Left hindlimb (tissue), 1 donor: ENCODE measurements at regions not wholly inside any gene's neighbourhood (a gene's known extent, or its start where the extent isn't known, plus 50 kb on each side); places are given as distances from the start of the nearest gene placed in this dataset.

ENCODE experiments used
- DNase-seq: peaks from one replicate; pipeline ENCODE4 v3.0.0-alpha.2; 2018

DNA sequence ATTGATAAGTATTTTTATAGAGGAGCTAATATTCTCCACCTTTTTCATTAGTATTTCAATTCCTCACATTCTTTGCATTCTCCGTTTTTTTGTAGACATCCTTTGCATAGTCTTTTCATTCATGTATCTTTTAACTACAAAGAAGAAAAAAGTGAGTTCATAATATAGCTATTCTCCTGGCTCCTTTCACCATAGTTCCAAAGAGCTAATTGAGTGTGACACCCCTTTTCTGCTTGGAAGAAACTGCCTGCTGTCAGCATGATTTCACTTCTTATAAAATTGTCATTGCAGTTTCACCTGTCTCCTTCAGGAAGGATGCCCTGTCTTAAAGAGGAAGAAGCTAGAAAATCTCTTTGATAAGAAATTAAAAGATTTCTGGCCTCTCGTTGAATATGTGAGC is 991.1 kb downstream of the KCNT2 start:
- DNase-seq: no peak

DNA sequence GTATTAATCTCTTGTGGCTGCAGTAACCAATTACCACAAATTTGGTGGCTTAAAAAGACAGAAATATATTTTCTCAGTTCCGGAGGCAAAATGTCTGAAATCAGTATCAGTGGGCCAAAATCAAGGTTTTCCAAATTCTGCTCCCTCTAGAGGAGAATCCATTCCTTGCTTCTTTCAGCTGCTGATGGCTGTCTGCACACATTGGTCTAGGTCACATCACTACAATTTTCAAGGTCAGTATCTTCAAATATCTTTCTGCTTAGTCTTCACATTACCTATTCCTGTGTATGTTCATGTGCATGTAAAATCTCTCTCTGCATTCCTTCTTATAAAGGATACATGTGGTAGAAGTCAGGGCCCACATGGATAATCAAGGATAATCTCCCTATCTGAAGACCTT is 999.4 kb downstream of the KCNT2 start:
- no peak for DNase-seq

DNA sequence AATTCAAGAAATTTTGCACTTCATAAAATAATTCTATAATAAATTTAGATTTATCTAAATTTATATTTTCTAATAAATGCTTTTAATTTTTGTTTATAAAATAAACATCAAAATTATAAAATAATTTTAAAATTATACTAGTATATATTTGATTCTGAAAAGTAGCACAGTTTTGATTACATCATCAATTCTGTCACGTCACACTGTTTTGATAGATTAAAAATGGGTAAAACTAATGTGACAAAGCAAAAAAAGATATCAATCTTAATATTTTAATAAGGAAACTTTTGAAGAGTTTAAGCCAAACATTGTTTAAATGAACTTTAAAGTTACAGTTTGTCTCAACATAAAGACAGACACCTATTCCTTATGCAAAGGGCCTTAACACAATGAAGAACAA is 1001.8 kb downstream of the KCNT2 start:
- DNase-seq: no peak

DNA sequence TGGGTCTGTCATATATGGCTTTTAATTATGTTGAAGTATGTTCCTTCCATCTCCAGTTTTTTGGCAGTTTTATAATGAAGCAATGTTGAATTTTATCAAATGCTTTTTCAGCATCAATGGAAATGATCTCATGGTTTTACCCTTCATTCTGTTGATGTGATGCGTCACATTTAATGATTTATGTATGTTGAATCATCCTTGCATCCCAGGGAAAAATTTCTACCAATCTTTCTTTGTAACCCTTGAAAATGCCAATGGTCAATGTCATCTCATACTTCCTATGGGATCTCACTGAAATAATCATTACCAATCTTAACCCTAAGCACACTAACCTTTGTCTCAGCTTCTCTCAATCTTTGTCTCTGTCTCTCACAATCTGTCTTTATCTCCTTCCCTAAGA is 1004.0 kb downstream of the KCNT2 start:
- DNase-seq: no peak

DNA sequence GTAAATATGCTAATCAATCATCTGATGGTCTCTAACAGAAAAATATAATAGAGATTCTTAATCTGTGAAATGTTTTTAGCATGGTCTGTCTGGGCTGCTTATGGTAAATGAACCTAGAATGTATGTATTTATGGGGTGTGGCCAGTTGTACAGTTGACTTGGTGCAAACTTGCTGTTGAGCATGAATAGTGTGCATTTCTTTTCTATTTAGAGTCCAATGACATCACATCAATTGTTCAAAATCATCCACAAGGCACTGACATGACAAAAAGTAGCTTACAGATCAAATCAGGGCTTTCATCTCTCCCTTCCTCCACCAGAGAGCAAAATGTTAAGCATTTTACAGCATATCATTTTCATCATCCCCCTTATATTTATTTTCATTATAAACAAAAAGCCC is 1010.3 kb downstream of the KCNT2 start:
- DNase-seq: no peak

DNA sequence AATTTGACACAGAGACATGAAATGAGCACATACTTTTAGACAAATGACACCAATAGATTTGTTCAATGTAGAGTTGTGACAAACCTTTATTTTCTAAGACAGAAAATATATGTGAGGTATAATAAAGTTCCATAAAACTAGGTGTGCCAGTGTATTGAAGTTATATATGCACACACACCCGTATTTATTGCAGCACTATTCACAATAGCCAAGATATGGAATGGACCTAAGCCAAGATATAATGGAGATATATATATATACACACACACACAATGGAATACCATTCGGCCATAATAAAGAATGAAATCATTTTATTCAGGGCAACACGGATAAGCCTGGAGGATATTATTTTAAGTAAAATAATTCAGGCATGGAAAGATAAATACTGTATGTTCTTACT is 1013.5 kb downstream of the KCNT2 start:
- DNase-seq: no peak

DNA sequence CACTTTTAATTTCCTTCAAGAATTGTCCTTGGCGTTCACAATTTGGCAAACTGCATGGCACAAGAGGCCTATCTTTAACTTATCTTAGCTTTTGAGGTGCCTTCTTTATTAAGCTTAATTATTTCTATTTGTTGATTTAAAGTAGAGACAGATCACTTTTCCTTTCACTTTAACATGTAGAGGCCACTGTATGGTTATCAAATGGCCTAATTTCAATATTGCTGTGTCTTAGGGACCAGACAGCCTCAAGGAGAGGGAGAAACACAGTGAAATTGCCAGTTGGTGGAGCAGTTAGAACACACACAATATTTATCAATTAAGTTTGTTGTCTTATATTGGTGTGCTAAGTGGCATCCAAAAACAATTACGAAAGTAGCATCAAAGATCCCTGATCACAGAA is 1013.9 kb downstream of the KCNT2 start:
- no peak for DNase-seq

DNA sequence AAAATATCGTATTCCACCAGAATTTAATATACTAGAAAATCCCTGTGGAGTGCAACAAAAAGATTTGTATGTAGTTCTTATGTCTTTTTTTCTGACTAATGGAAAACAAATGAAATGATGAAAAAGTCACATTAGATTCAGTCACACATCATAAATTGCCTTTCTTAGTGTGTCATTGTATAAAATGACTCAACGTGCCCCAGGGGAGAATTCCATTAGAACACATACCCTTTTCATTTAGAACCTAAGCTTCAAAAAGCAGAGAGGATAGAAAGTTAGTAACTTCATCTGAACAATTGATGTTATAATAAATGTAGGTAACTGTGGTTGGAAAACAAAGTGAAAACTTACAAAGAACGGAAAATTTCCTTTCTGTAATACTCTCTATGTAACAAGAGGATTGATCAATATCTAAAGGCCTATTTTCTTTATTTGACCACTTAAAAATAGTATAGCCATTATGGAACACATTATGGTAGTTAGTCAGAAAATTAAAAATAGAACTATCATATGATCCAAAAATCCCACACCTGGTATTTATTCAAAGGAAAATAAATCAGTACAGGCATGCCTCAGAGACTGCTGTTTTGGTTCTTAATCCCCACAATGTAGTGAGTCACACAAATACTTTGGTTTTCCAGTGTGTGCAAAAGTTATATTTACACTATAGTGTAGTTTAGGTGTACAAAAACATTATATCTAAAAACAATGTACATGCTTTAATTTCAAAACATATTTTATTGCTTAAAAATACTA is 1016.1 kb downstream of the KCNT2 start:
- no peak for DNase-seq

DNA sequence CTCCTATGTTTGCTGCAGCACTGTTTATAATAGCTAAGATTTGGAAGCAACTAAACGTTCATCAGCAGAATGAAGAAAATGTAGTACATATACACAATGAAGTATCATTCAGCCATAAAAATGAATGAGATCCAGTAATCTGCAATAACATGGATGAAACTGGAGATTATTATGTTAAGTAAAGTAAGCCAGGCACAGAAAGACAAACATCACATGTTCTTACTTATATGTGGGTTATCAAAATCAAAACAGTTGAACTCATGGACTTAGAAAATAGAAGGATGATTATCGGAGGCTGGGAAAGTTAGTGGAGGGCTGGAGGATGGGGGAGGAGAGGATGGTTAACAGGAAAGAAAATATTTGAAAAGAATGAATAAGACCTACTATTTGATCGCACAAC is 1017.6 kb downstream of the KCNT2 start:
- DNase-seq: no peak

DNA sequence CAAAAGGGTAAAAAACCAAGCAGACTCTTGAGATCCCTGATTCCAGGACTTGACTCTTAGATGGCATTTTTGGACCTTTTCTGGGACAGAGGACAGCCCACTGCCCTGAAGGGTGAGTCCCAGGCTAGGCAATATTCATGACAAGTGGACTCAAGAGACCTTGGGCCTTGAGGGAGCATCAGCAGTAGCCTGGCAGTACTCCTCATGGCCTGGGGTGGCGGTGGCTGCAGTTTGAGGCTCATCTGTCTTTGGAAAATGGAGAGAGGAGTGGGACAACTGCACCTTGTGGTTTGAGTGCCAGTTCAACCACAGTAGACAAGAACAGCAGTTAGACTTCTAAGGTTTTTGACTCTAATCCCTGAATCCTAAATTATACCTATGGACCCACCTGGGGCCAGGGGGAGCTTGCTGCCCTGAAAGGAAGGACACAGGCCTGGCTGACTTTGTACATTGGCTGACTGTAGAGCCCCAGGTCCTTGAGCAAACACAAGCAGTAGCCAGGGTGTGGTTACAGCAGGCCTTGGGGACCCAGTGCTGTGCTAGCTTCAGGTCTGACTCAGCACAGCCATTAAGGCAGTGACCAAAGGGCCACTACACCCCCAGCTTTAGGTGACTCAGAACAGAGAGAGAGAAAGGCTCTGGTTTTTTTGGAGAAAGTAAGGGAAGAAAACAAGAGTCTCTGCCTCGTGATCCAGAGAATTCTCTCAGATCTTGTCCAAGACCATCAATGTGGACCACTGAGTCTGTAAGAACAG is 1023.2 kb downstream of the KCNT2 start:
- DNase-seq: no peak

DNA sequence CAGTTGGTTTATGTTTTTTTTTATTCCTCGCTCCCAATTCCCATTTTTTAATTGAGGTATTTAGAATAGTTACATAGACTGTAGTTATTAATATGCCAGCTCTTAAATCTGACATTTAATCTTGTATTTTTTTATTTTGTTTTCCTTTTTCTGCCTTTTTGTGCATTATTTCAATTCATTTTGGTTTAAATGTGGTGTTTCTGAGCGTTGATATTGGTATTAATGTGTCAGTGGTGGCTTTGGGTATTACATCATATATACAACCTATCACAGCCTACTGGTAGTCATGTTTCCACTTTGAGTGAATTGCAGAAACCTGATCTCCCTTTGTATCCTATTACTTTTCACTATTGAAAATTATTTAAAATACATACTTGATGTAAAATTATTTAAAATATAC is 1027.3 kb downstream of the KCNT2 start:
- no peak for DNase-seq

DNA sequence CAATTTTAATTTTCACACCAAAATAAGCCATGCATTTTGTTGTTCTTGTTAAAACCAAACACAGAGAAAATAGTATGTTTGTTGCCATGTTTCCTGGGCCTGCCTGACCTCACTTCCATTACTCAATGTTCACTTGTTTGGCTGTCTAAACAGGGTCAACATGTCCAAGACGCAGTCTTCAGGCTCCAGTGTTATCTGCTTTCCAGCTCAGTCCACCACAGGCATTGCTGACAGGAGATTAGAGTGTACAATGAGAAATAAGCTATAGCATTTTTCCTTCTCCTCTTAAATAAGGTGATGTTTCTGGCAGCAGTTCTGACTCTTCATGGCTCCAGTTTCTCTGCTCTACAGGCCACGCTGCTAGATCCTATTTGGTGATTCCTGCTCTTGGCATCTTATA is 1030.5 kb downstream of the KCNT2 start:
- no peak for DNase-seq

DNA sequence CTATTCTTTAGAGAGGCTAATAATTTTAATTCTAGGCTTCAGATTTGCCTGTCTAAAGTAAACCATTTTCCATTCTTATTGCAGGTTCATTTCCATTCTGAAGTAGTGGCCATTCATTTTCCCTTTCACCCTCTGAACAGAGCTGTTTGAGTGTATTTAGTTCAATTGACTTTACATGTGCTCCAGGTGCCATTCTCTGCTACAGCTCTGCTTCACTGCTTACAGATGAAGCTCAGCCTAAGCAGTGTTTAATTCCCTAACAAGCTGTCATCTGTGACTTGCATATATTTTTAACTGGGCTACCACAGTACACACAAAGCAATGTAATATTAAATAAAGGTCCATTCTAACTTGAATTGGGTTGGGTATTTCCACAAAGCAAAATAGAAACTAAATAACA is 1031.6 kb downstream of the KCNT2 start:
- DNase-seq: no peak

DNA sequence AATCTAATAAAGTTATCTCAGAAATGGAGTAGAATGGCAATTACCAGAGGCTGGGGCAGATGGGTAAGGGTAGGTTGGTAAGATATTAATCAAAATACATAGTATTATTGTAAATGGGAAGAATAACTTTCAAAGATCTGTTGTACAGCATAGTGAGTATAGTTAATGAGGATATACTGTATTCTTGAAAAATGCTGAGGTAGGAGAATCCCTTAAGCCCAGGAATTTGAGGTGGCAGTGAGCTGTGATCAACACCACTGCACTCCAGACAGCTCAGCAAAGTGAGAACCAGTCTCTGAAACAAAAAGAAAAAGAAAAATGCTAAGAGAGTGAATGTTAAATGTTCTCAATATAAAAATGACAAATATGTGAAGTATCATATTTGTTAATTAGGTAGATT is 1033.7 kb downstream of the KCNT2 start:
- DNase-seq: no peak

DNA sequence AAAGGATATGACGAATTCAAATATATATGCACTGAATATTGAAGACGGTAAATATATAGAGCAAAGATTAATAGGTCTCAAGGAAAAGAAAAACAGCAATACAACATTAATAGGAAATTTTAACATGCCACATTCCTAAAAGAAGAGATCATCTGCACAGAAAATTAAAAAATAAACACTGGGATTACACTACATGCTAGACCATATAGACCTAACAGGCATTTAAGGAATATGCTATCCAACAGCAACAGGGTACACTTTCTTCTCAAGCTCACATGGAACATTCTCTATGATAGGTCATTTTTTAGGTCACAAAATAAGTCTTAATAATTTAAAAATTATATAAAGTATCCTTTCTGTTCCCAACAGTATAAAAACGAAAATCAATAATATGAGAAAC is 1038.3 kb downstream of the KCNT2 start:
- no peak for DNase-seq

DNA sequence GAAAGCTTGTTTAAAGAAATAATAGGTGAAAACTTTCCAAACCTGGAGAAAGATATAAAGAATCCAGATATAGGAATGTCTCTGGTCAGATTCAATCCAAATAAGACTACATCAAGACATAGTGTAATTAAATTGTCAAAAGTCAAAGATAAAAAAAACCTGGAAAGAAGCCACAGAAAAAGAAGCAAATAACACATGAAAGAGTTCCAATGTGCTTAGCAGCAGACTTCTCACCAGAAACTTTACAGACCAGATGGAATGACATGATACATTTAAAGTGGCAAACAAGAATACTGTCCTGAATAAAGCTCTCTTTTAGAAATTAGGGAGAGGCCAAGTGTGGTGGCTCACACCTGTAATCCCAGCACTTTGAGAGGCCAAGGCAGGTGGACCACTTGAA is 1039.9 kb downstream of the KCNT2 start:
- no peak for DNase-seq

DNA sequence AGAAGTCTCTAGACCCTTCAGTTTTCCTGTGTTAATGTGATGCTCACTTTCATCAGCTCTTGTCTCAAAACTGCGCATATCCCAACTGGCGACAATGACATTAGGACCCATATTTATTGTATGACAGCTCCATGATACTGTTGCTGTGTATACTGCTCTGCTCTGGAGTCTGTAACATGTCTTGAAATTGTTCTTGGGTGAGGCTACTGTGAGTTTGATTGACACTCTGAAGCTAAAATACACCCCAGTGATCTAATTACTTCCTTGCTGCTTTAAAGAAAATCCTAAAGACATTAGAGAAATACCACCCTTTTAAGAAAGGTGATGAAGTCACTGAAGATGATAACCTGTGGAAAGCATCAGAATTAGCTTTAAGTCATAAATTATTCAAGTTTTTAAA is 1046.2 kb downstream of the KCNT2 start:
- DNase-seq: no peak

DNA sequence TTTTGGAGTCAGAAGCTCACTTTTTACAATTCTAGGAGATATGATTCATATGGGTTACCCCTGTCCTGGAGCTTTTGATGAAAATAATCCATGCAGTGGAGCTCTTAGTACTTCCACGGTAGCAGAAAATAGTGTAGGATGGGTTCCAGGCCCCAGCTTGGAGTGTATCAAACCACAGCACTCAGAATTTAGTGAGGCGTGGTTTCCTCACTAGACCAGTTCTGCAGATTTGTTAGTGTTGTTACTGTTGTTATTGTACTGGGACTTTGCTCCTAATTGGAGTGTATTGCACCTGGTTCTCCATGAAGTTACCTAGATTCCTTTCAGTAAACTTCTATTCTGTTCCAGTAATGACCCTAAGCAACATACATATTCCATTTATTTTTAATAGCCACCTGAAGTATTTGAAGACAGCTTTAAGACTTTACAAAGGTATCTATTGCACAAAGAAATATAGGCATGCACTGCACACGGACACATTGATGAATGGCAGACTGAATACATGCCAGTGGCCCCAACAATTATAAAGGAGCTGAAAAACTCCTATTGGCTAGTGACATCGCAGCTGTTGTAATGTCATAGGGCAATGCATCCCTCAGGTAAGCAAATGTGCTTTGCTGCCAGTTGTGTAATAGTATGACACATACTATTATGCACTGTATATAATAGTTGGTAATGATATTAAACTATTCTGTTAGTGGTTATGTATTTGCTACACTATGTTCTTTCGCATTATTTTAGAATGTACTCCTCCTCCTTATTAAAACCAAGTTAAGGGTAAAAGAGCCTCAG is 1058.0 kb downstream of the KCNT2 start:
- DNase-seq: no peak

DNA sequence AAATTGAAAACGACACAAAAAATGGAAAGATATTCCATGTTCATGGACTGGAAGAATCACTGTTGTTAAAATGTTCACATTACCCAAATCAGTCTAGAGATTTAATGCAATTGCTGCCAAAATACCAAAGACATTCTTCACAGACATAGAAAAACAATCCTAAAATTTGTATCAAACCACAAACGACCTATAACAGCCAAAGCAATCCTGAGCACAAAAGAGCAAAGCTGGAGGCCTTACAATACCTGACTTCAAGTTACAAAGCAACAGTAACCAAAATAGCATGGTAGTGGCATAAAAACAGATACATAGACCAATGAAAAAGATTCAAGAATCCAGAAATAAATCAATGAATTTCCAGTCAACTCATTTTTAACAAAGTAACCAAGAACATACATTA is 1077.3 kb downstream of the KCNT2 start:
- DNase-seq: no peak

DNA sequence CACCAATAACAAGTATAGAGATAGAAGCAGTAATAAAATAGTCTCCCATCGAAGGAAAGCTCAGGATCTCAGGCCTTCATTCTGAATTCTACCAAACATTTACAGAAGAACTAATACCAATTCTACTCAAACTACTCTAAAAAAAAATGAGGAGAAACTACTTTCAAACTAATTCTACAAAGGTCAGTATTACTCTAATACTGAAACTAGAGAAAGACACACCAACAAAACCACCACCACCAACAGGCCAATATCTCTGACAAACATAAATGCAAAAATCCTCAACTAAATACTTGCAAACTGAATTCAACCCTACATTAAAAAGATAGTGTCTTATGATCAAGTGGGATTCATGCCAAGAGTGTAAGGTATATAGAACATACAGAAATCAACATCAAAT is 1078.4 kb downstream of the KCNT2 start:
- DNase-seq: no peak

DNA sequence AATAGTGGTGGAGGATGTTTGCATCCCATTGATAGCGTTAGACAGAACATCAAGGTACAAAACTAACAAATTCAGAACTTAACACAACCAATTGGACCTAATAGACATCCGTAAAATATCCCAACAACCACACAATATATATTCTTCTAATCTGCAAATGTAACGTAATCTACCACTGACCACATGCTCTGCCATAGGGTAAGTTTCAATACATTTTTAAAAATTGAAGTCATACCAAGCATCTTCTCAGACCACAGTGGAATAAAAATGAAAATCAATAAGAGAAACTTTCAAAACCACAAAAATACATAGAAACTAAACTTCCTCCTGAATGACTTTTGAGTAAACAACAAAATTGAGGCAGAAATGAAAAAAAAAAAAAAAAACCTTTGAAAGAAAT is 1087.5 kb downstream of the KCNT2 start:
- DNase-seq: no peak

DNA sequence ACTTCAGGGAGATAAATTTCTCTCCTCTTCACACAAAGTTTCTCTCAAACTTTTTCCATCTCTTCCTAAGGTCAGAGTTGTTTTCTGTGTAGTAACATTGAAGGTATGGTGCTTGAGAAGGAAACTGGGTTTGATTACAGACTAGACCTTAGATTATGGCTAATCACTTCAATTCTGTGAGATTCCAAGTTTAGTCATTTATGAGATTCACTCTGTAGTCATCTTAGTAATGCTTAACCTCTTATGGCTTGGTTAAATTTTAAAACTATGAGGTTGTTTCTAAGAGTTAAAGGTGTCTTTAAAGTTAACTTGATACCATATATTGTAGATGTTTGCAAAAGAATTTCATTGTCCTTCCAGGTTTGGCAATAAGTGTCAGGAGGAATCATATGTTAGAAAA is 1092.2 kb downstream of the KCNT2 start:
- no peak for DNase-seq

DNA sequence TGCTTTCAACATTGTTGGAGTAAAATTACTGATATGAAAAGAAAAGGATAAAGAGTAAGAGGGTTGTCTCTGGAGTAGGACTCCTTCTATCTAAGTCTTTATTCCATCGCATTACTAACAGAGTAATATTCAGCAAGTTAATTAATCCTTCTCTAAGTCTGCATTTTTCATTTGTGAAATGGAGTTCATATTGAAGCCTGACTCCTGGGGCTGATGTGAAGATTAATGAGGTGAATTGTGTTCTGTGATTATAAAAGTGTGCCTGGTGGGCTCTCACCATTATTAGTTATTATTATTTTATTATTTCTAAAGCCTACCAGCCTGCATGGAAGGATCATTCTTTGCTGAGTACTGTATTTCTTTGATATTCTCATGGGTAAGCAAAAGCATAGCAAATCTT is 1096.7 kb downstream of the KCNT2 start:
- no peak for DNase-seq

DNA sequence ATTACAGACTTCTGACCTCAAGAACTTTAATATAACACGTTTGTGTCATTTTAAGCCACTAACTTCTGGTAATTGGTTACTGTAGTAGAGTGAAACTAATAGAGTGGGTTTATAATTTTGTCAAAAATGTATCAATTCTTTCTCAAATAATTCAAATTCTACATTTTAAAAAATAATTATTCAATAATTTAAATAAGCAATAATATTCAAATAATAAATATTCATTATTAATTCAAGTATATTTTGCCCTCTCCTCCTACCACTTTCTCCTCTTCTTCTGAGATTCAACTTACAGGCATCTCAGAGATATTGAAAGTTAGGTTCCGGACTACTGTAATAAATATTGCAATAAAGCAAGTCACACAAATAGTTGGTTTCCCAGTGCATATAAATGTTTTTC is 1107.1 kb downstream of the KCNT2 start:
- no peak for DNase-seq
